Parathyroid adenoma (tissue), 2 donors: ENCODE measurements at regions not wholly inside any gene's neighbourhood (a gene's known extent, or its start where the extent isn't known, plus 50 kb on each side); places are given as distances from the start of the nearest gene placed in this dataset.

Source experiments
- H2AFZ ChIP-seq: fragments of 300-600 bp; sonication (generic); one replicate; pipeline ENCODE4 v1.7.0; 2017; ENCODE audit warnings: antibody characterized with exemption, mild to moderate bottlenecking
- H3K27ac ChIP-seq: fragments of 300-600 bp; sonication (generic); one replicate; pipeline ENCODE4 v1.7.0; 2017
- H3K27me3 ChIP-seq: fragments of 300-600 bp; sonication (generic); one replicate; pipeline ENCODE4 v1.7.0; 2017; ENCODE audit warnings: low read length; ENCODE audit not compliant: control insufficient read depth, insufficient read depth
- H3K36me3 ChIP-seq: fragments of 300-600 bp; sonication (generic); one replicate; pipeline ENCODE4 v1.7.0; 2017; ENCODE audit warnings: low read length; ENCODE audit not compliant: control insufficient read depth, insufficient read depth
- H3K4me1 ChIP-seq: fragments of 300-600 bp; sonication (generic); one replicate; pipeline ENCODE4 v1.7.0; 2017; ENCODE audit warnings: control low read depth
- H3K4me2 ChIP-seq: fragments of 300-600 bp; sonication (generic); one replicate; pipeline ENCODE4 v1.7.0; 2017; ENCODE audit warnings: low read length
- H3K4me3 ChIP-seq: fragments of 300-600 bp; sonication (generic); one replicate; pipeline ENCODE4 v1.7.0; 2017; ENCODE audit warnings: low read depth, low read length
- H3K79me2 ChIP-seq: fragments of 300-600 bp; sonication (generic); one replicate; pipeline ENCODE4 v1.7.0; 2017; ENCODE audit warnings: control low read depth
- H3K9ac ChIP-seq: fragments of 300-600 bp; sonication (generic); one replicate; pipeline ENCODE4 v1.7.0; 2017; ENCODE audit warnings: mild to moderate bottlenecking
- H3K9me3 ChIP-seq: fragments of 300-600 bp; sonication (generic); one replicate; pipeline ENCODE4 v1.7.0; 2017; ENCODE audit warnings: low read length; ENCODE audit not compliant: control insufficient read depth
- TF ChIP-seq, protein P1 (sequence below): fragments of 300-600 bp; sonication (generic); IDR thresholded peaks from one replicate; pipeline ENCODE4 v1.7.0; 2017; ENCODE audit warnings: antibody characterized with exemption, mild to moderate bottlenecking
- donor health status: primary hyperparathyroidism.

- Histone ChIP-seq H3K9ac (no peak overlapping the region), H3K9me3 (no peaks in the 10 kb centered on the region)
- TF ChIP-seq, protein P1, sequence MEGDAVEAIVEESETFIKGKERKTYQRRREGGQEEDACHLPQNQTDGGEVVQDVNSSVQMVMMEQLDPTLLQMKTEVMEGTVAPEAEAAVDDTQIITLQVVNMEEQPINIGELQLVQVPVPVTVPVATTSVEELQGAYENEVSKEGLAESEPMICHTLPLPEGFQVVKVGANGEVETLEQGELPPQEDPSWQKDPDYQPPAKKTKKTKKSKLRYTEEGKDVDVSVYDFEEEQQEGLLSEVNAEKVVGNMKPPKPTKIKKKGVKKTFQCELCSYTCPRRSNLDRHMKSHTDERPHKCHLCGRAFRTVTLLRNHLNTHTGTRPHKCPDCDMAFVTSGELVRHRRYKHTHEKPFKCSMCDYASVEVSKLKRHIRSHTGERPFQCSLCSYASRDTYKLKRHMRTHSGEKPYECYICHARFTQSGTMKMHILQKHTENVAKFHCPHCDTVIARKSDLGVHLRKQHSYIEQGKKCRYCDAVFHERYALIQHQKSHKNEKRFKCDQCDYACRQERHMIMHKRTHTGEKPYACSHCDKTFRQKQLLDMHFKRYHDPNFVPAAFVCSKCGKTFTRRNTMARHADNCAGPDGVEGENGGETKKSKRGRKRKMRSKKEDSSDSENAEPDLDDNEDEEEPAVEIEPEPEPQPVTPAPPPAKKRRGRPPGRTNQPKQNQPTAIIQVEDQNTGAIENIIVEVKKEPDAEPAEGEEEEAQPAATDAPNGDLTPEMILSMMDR: no peak
Measured at GRCh38 chr12:115228434-115228833, 544.5 kb upstream of the TBX3 start.

DNA sequence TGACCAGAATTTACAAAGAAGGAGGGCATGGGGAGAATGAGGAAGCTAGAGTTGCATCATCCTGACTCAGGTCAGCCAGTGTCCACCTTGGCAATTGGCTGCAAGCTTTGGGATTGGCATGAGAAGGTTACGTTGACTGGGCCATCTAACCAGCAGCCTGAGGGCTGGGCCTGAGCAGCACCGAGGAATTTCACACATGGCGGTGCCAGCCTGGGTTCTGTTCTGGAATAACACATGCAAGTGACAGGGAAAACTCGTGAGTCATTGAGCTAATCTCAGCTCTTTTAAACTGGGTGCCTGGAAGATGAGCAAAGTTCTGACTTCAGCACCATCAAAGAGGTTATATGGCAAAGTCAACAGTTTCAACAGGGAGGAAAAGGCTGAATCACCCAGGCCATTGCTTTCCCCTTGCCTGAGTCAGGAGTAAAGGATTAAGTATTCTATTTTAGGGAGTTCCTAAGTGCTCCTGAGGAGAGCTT lies 543.2 kb upstream of the TBX3 start:
- H3K36me3 ChIP-seq: no peaks in the 10 kb centered on the region
- H3K27ac ChIP-seq: no peak overlapping the region
- H3K4me2 ChIP-seq: no peak overlapping the region
- no peaks in the 10 kb centered on the region for H3K79me2 ChIP-seq
- H3K4me3 ChIP-seq: no peak overlapping the region
- no peaks in the 10 kb centered on the region for H3K4me1 ChIP-seq
- H2AFZ ChIP-seq: no peak overlapping the region
- H3K9ac ChIP-seq: no peak overlapping the region
- no peaks in the 10 kb centered on the region for H3K9me3 ChIP-seq
- no peaks in the 10 kb centered on the region for H3K27me3 ChIP-seq
- TF ChIP-seq, protein P1: no peak

More at GRCh38 chr12:115228434-115228833, 544.5 kb upstream of the TBX3 start:
- Histone ChIP-seq H3K79me2 (no peaks in the 10 kb centered on the region), H3K27ac (no peak overlapping the region), H3K4me3 (no peak overlapping the region), H3K27me3 (no peaks in the 10 kb centered on the region), H2AFZ (no peak overlapping the region), H3K4me2 (no peak overlapping the region), H3K36me3 (no peaks in the 10 kb centered on the region), H3K4me1 (no peaks in the 10 kb centered on the region)

GRCh38 chr12:115225845-115226244 lies 541.9 kb upstream of the TBX3 start:
- no peaks in the 10 kb centered on the region for H3K36me3 ChIP-seq
- no peak overlapping the region for H2AFZ ChIP-seq
- no peaks in the 10 kb centered on the region for H3K79me2 ChIP-seq
- no peaks in the 10 kb centered on the region for H3K9me3 ChIP-seq
- H3K4me1 ChIP-seq: no peaks in the 10 kb centered on the region
- H3K4me3 ChIP-seq: no peak overlapping the region
- no peak overlapping the region for H3K9ac ChIP-seq
- H3K27ac ChIP-seq: no peak overlapping the region
- no peaks in the 10 kb centered on the region for H3K27me3 ChIP-seq
- no peak overlapping the region for H3K4me2 ChIP-seq
- TF ChIP-seq, protein P1: no peak

GRCh38 chr12:115223991-115224390 lies 540.0 kb upstream of the TBX3 start:
- TF ChIP-seq, protein P1: no peak
- H3K4me3 ChIP-seq: no peak overlapping the region
- no peaks in the 10 kb centered on the region for H3K4me1 ChIP-seq
- H3K4me2 ChIP-seq: no peak overlapping the region
- no peaks in the 10 kb centered on the region for H3K9me3 ChIP-seq
- H3K27ac ChIP-seq: no peak overlapping the region
- no peaks in the 10 kb centered on the region for H3K79me2 ChIP-seq
- H2AFZ ChIP-seq: no peak overlapping the region
- no peaks in the 10 kb centered on the region for H3K36me3 ChIP-seq
- no peaks in the 10 kb centered on the region for H3K27me3 ChIP-seq
- no peak overlapping the region for H3K9ac ChIP-seq

- H3K4me3 ChIP-seq: no peak overlapping the region
- no peaks in the 10 kb centered on the region for H3K4me1 ChIP-seq
- no peak overlapping the region for H2AFZ ChIP-seq
- H3K9me3 ChIP-seq: no peaks in the 10 kb centered on the region
- H3K27me3 ChIP-seq: no peaks in the 10 kb centered on the region
- TF ChIP-seq, protein P1: no peak
- no peaks in the 10 kb centered on the region for H3K36me3 ChIP-seq
- H3K79me2 ChIP-seq: no peaks in the 10 kb centered on the region
- no peak overlapping the region for H3K4me2 ChIP-seq
- no peak overlapping the region for H3K9ac ChIP-seq
- no peak overlapping the region for H3K27ac ChIP-seq
Measured at GRCh38 chr12:115223322-115223721, 539.3 kb upstream of the TBX3 start.
